ENCODE measurements at regions not wholly inside any gene's neighbourhood (a gene's known extent, or its start where the extent isn't known, plus 50 kb on each side); places are given as distances from the start of the nearest gene placed in this dataset.

DNA sequence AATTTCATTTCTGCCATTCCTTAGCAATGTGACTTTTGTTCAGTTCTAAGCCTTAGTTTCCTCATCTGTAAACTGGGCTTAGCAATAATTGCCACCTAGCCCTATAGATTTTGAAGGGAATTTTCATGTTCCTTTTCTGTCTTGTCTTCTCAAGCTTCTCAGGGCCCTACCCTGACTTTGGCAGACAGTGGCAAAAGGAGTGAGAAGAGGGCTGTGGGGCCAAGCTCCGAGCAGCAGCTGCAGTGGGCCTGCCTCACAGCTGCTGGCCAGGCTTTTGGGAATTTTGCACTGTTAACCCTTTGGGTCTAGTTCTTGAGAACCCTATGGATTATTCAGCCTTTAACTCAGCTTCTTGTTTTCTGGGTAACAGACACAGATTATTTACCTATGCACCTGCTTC is 67.6 kb upstream of the IGSF1 start:
- H3K4me3 ChIP-seq (ENCODE audit: control insufficient read depth, low read depth, low read length) = no peak overlapping the region
- TF ChIP-seq, protein P1, sequence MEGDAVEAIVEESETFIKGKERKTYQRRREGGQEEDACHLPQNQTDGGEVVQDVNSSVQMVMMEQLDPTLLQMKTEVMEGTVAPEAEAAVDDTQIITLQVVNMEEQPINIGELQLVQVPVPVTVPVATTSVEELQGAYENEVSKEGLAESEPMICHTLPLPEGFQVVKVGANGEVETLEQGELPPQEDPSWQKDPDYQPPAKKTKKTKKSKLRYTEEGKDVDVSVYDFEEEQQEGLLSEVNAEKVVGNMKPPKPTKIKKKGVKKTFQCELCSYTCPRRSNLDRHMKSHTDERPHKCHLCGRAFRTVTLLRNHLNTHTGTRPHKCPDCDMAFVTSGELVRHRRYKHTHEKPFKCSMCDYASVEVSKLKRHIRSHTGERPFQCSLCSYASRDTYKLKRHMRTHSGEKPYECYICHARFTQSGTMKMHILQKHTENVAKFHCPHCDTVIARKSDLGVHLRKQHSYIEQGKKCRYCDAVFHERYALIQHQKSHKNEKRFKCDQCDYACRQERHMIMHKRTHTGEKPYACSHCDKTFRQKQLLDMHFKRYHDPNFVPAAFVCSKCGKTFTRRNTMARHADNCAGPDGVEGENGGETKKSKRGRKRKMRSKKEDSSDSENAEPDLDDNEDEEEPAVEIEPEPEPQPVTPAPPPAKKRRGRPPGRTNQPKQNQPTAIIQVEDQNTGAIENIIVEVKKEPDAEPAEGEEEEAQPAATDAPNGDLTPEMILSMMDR (IDR thresholded peaks at IDR 0.05; ENCODE audit: control insufficient read depth, insufficient read depth, low read depth, low read length, missing control alignments) = no peak
- no peak for DNase-seq (ENCODE audit: low read depth)

DNA sequence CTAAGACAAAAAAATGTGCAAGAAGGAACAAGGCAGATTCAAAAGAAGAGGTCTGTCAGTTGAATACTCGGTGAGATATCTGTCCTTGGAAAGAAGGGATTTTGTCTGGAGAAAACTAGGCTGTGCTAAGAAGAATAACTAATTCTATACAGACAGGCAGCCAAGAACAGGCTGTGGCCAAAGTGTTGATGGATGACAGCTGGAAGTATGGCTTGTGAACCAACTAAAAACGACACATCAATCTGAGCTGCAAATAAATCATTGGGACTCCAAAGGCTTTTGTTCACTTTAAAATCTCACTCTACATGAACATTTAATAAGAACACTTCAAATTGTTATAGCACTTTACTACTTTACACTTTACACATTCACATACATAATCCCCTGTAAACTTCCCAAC is 70.5 kb upstream of the IGSF1 start:
- DNase-seq (ENCODE audit: low read depth) = no peak
- TF ChIP-seq, protein P1 (IDR thresholded peaks at IDR 0.05; ENCODE audit: control insufficient read depth, insufficient read depth, low read depth, low read length, missing control alignments) = no peak
- no peak overlapping the region for H3K4me3 ChIP-seq (ENCODE audit: control insufficient read depth, low read depth, low read length)

DNA sequence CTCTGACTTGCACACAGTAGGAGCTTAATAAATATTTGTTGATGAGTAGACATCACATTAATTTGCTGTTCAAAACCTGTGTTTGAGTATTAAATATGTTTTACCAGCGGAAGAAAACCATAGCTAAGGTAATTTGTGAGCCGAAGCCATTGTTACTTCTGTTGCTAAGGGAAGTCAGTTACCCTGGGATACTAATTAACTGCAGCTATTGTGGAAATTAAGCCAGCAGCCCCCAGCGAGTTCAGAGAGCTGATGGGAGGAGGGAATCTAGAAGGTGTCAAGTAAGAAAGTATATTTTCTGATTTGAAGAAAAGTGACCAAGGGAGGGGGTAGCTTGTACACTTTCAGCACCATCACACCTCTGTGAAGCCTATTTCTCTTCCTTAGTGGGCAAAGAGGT is 76.7 kb upstream of the IGSF1 start:
- TF ChIP-seq, protein P1 (IDR thresholded peaks at IDR 0.05; ENCODE audit: control insufficient read depth, insufficient read depth, low read depth, low read length, missing control alignments) = no peak
- no peak overlapping the region for H3K4me3 ChIP-seq (ENCODE audit: control insufficient read depth, low read depth, low read length)
- no peak for DNase-seq (ENCODE audit: low read depth)

DNA sequence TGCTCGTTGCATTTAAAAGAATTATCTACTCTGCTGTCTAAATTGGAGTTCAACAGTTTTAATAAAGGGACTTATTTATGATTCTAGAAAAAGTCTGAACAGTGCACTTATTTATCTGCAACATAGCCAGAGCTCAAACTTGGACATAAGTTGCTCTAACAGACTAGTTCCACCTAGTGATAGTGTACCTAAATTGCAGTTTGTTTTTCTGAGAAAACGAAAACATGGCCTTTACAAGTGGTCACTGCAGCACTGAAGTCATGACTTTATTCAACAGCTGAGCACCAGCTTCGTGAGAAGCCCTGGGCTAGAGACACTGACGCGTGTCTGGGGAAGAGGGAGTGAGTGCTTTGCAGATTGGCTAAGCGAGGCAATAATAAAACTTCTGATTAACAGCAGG is 77.3 kb upstream of the IGSF1 start:
- TF ChIP-seq, protein P1 (IDR thresholded peaks at IDR 0.05; ENCODE audit: control insufficient read depth, insufficient read depth, low read depth, low read length, missing control alignments) = no peak
- no peak for DNase-seq (ENCODE audit: low read depth)
- no peak overlapping the region for H3K4me3 ChIP-seq (ENCODE audit: control insufficient read depth, low read depth, low read length)

DNA sequence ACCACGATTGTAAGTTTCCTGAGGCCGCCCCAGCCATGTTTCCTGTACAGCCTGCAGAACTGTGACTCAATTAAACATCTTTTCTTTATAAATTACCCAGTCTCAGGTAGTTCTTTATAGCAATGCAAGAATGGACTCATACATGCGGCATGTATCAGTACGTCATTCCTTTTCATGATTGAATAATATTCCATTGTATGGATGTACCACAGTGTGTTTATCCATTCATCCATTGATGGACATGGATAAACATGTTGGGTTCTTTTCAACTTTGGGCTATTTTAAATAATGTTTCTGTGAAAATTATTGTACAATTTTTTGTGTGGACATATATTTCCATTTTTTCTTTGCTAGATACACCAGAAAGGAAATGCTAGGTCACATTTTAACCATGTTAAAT is 99.2 kb upstream of the IGSF1 start:
- TF ChIP-seq, protein P1 (IDR thresholded peaks at IDR 0.05; ENCODE audit: control insufficient read depth, insufficient read depth, low read depth, low read length, missing control alignments) = no peak
- no peak for DNase-seq (ENCODE audit: low read depth)
- H3K4me3 ChIP-seq (ENCODE audit: control insufficient read depth, low read depth, low read length) = no peak overlapping the region

DNA sequence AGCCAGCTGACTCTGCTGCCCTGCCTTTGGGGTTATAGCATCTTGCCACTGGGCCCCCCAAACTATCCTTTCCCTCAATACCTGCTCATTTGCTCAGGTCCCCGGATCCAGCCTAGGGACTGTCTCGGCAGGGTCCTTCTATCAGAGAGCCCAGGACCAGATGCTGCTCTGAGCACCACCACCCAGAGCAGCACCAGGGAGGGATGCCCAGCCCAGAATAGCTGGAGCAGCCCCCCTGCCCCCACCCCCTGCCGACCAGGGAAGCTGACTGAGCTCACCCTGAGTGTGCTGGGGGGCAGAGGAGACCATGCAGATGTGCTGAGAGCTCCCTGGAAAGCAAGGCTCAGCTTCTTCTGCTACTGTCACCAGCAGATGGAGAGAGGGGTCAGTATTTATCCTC is 103.6 kb upstream of the IGSF1 start:
- no peak for DNase-seq (ENCODE audit: low read depth)
- H3K4me3 ChIP-seq (ENCODE audit: control insufficient read depth, low read depth, low read length) = no peak overlapping the region
- TF ChIP-seq, protein P1 (IDR thresholded peaks at IDR 0.05; ENCODE audit: control insufficient read depth, insufficient read depth, low read depth, low read length, missing control alignments) = no peak

DNA sequence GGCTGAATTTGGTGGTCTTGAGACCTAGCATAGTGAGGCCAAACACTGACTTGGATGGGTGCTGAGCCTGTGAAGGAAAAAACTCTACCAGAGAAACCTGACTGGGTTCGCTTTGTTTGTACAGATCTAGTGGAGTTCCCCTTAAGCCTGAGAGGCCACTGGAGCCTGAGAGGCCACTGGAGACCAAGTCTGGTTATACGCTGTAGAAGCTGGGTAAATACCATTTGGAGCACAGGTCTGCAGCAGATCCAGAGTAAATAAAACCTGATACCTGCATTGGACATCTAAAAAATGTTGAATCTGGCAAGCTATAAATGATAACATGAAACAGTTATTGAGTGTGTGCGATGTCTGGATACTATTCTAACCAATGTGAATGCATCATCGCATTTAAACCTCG is 104.3 kb upstream of the IGSF1 start:
- DNase-seq (ENCODE audit: low read depth) = no peak

More for the DNA sequence above, 104.3 kb upstream of the IGSF1 start:
- no peak overlapping the region for H3K4me3 ChIP-seq (ENCODE audit: control insufficient read depth, low read depth, low read length)
- TF ChIP-seq, protein P1 (IDR thresholded peaks at IDR 0.05; ENCODE audit: control insufficient read depth, insufficient read depth, low read depth, low read length, missing control alignments) = no peak

All from AG09309 (cell line).